ENCODE measurements at regions not wholly inside any gene's neighbourhood (a gene's known extent, or its start where the extent isn't known, plus 50 kb on each side); places are given as distances from the start of the nearest gene placed in this dataset.
A peak's percentile ranks its signal among the peaks of the same experiment; 100 is the strongest.
"Not testable (repeated sequence)": the region's sequence is repeated elsewhere in the genome, so short reads cannot be mapped to it uniquely, and the experiment has no call there.

DNA sequence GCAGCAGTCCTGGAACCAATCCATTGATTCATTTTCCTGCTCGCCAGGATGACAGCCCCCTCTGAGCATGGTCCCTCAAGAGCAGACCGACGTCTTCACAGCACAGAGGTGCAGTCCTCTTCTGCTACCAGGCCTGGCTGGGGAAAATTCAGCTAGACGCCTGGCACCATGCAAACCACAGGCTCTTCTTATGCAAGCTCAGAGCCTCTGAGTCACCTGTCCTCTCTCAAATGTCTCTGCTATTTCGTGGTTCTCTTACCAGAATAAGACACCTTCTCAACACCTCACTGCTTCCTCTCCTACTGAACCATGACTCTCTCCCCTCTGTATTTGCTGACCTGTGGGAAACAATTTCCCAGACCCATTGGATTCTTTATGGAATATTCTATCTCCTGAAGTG lies 79.8 kb upstream of the CYRIA start:
- intact Hi-C loops (cut with DNase I), result no loop called here
- ATAC-seq (ENCODE audit: poor library complexity) (no peak), DNase-seq (no peak)

DNA sequence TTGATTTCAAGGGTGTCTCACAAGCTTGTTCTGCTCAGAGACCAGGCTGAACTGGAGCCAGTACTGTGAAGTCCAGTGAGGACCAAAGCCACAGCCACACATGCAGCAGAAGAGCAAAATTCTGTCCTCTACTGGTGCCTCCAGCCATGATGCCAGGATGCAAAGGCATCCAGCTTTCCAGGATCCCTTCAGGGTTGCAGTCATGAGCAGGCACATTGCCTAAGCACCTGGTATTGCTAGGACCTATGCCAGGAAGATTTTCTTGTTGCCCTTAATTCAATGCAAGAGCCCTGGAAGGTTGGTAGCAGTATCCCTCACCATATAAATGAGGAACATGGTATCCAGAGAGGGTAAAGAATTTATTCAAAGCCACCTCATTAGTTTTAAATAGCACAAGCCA lies 78.9 kb upstream of the CYRIA start:
- intact Hi-C loops (cut with DNase I), result no loop called here
- ATAC-seq (ENCODE audit: poor library complexity) (no peak), DNase-seq (no peak)

DNA sequence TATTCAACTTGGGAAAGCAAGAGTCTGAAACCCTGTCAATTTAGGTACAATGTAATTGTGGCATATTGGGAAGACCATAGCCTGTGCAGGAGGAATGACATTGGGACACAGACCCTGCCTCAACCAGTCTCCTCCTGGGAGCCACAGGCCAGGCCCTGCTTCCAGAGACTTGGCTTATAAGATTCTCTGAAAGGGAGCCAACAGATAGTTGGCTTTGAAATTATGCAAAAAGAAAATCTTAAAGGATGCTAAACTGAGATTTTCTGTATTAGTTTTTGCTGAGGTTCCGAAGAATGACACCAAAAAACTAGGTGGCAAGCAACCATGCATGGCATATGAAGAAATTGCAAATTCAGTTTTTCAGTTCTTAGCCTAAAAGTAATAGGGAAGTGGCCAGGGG lies 76.4 kb upstream of the CYRIA start:
- intact Hi-C loops (cut with DNase I), result no loop called here
- no peak for ATAC-seq (ENCODE audit: poor library complexity)
- DNase-seq, result no peak

DNA sequence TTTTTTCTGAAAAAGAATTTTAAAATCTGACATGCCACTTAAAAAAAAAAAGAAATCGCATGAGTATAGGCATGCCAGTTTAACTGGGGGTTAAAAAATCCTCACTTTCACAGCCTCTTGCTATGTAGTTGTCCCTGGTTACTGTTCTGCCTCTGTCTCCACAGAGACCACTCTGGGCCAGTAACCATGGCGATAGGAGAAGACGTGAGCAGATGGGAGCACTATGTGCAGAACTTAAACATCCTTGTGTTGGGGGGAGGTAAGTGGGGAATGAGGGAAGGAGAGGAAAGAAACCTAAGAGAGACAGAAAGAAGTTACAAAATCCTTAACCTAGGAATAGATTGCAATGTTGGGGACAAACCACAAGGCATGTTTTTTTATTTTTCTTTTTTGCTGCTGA lies 75.9 kb upstream of the CYRIA start:
- DNase-seq (no peak), ATAC-seq (ENCODE audit: poor library complexity) (no peak)
- intact Hi-C loops (cut with DNase I), result no loop called here

DNA sequence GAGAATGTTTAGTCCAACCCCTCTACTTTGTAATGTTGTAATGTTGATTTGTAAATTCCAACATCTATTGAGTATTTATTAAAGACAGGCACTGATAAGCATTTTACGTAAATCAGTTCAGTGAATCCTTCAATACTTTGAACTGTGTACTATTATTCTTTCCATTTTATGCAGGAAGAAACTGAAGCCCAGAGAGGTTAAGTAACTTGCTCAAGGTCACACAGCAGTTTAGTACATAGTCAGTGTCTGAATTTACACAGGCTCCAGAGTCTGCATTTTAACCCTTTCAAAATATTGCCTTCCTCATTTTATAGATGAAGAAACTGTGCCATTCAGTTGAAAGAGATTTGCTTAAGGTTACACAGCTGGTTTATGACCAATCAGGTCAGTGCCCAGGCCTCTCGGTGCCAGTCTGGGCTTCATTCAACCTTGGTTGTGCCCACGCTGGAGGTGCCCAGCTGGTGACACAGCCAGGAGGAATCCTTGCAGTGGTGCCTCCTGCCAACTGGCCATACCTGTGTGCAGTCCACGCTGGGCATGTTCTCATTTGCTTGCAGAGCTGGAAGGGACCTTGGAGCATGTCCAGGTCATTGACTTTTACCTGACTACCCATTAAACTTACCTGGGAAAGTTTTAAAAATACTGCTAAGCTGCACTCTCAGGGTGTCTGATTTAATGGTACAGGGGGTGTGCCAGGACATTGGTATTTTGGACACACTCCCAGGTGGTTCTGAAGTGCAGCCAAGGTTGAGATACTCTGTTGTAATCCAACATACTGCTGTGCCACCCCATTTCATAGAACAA lies 74.3 kb upstream of the CYRIA start:
- ATAC-seq (ENCODE audit: poor library complexity), result peak; percentile 95

DNA sequence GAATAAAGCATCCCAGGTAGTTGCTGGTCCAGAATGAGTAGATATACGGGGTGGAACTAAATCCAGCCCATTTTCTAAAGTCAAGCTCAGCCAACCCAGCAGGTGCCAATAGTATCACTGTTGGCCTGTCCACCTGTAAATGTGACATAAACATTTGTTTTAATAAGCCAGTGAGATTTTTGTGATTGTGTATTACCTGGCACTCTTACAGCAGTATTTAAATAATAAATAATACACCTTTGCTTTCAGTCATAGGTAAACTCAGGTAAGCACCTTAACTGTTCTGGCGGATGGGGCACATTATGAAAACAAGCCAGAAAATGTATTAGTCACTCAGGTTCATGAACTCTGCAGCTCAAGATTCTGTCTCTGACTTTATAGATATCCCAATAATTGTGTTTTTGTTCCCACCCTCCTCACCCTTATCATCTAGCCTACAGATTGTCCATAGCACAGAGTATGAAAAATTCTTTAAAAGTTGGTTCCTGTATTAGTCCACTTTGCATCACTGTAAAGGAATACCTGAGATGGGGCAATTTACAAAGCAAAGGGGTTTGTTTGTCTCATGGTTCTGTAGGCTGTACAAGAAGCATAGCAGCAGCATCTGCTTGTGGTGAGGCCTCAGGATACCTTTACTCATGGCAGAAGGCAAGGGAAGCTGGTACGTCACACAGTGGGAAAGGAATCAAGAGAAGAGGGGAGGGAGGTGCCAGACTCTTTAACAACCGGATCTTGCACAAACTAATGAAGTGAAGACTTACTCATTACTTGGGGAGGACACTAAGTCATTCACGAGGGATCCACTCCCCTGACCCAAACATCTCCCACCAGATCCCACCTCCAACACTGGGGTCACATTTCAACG lies 73.0 kb upstream of the CYRIA start:
- ATAC-seq (ENCODE audit: poor library complexity) (no peak), DNase-seq (no peak)
- intact Hi-C loops (cut with DNase I), result no loop called here

More for the DNA sequence above, 74.3 kb upstream of the CYRIA start:
- DNase-seq, result no peak
- intact Hi-C loops (cut with DNase I), result no loop called here

DNA sequence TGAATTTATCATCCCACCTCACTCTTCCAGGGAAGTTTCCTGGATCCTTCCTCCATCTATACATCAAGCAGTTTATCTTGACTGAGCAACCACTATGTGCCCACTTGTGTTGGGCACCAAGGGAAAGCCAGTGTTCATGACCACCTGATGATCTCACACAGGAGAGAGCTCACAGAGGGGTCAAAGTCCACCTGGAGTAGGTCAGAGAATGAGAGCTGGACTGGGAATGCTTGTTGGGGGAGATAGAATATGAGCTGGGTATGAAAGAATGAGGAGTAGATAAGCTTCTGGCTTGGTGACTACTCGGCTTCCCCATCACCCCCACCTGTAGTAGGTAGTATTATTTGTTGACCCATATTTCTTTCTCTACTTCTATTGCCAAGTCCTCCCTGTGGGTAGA lies 72.2 kb upstream of the CYRIA start:
- DNase-seq, result no peak
- intact Hi-C loops (cut with DNase I), result no loop called here
- ATAC-seq (ENCODE audit: poor library complexity), result no peak

DNA sequence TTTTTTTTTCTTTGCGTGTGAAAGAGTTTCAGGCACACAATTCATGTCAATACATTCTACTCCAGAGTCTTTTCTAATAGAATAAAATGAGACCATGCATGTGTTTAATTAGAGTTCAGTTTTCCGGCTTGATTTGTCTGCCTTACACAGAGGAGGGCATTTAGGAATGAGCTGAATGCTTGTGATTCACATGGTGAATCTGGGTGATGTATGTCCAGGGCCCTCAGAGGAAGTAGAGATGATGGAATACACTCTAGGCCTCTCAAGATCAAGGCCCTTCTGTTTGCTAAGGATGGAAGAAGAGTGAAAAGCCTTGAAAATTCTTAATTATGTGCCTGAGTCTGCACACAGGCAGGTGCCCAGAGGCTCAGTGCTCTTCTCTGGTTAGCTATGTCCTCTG lies 71.0 kb upstream of the CYRIA start:
- ATAC-seq (ENCODE audit: poor library complexity), result no peak
- intact Hi-C loops (cut with DNase I), result no loop called here
- DNase-seq, result no peak

DNA sequence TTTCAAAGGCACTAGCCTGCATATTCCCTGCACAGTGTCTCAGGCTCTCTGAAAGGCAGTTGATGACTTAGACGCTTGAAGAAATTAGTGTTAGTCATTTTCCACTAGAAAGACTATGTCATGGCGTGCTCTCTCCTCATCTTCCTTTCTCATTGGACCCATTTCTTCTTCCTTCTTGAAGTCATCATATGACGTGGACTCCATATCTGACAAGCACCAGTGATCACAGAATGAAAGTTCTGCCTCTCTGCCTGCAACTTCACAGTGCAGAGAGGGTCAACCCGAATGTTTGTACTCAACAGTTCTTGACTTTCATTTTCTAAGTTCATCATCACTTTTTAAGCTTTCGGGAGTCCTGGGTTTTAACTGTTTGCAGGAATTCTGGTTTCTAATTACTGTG lies 63.7 kb upstream of the CYRIA start:
- intact Hi-C loops (cut with DNase I), result no loop called here
- no peak for DNase-seq
- no peak for ATAC-seq (ENCODE audit: poor library complexity)

DNA sequence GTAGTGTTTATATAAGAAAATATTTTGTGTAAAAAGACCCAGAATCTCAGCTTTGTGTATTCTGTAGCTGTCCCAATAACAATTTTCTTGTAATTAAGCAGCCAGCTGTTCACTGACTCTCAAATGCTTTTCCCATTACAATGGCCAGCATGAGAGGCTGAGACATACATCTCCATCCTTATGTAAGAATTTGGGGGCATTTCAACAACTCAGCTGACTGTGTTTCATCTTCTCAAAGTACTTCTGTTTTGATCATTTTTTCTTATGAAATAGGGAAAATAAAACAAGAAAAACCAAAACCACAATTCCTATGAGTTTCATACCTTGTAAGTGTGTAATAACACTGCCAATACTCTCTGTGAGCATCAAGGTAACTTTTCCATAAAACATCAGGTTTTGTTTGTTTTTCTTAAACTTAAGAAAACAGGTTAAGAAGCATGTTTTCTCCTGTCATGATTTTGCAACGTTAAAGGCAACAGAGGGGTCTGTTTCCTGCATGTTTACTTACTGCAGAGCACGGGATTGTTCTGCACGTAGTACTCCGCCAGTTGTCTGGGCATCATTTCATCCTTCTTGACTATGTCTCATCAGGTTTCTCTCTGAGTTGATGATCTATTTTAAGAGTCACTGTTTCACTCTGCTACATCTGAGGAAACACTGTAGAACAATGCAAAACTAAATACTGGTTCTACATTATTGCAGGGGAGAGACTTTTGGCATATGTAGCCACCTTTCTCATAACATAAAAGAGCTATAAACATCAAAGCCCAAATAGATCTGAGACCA lies 62.9 kb upstream of the CYRIA start:
- intact Hi-C loops (cut with DNase I), result no loop called here
- DNase-seq, result no peak
- no peak for ATAC-seq (ENCODE audit: poor library complexity)

DNA sequence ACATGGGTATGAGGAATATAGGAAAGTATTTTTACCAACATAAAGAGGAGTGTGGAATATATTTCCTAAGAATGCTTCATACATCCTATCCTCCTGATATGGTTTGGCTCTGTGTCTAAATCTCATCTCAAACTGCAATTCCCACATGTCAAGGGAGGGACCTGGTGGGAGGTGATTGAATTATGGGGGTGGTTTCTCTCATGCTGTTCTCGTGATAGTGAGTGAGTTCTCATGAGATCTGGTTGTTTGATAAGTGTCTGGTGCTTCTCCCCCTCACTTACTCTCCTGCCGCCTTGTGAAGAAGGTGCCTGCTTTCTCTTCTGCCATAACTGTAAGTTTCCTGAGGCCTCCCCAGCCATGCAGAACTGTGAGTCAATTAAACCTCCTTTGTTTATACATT lies 62.2 kb upstream of the CYRIA start:
- intact Hi-C loops (cut with DNase I); ATAC-seq (ENCODE audit: poor library complexity); DNase-seq: not testable (repeated sequence)

DNA sequence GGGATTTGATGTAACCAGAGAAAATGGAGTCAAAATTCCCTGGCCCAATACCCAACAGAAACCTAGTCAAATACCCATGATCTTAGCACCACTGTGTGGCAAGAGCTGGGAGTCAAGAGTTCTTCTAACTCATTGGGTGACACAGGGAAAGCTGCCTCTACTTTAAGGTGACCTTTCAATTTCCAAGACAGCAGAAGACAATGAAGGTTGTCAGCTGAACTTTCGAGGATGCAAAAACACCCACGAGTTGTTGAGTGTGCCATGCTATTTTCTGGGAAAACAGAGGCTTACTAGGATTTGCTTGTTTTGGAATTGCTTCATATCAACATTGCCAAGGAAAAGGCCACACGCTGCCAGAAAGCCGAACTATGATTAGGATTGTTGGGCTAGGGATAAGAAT lies 61.6 kb upstream of the CYRIA start:
- DNase-seq, result no peak
- ATAC-seq (ENCODE audit: poor library complexity), result peak; percentile 46
- intact Hi-C loops (cut with DNase I), result no loop called here

DNA sequence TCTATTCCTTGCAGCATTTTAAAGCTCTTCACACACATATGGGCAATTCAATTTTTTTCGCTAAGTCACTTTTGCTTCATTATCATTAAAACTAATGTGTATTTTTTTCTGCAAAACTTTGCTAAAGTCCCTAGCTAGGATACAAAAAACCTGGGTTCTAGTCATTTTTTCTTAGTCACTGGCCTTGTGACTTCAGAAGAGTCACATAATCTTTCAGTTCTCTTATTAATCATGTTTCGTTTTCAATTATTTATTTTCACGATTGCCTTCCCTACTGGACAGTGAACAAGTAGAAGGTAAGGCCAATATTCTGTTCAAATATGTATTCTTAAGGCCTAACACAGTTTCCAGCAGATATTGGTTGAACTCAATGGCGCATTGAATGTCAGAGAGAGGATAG lies 60.9 kb upstream of the CYRIA start:
- DNase-seq (no peak), ATAC-seq (ENCODE audit: poor library complexity) (no peak)
- intact Hi-C loops (cut with DNase I), result no loop called here

DNA sequence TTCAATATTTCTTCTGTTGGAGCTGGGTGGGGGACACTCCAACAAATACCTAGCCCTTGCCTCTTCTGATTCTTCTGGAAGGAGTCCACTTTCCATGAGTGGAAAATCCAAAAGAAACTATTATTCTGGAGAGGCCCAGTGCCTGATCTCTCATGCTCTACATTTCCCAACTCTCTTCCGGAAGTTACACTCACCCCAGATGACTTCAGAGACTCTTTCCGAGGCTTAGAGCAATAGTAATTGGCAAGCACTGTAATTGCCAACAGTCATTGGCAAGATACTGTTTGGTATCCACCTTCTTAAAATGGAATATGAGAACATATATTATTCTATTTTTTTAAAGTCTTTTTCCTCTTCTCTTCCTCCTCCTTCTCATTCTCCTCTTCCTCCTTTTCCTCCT lies 60.5 kb upstream of the CYRIA start:
- intact Hi-C loops (cut with DNase I), result no loop called here
- DNase-seq, result no peak
- ATAC-seq (ENCODE audit: poor library complexity), result no peak

DNA sequence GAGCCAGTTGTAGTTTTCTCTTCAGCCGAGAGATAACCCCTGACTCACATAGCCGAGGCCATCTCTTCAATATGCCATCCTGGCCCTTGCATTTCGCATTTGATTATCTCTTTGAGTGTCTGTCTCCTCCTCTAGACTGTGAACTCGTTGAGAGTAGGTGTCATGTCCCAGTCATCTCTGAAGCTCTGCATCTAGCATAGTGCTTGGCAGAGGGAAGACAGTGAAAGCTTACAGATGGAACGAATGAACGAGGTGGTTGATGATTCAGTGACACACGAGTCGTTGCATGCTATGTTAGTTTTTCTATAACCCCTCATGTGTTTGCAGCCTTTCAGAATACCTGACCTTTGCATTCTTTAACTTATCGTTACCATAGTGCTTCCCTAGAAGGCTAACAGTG lies 59.9 kb upstream of the CYRIA start:
- DNase-seq (no peak), ATAC-seq (ENCODE audit: poor library complexity) (no peak)
- intact Hi-C loops (cut with DNase I), result no loop called here

DNA sequence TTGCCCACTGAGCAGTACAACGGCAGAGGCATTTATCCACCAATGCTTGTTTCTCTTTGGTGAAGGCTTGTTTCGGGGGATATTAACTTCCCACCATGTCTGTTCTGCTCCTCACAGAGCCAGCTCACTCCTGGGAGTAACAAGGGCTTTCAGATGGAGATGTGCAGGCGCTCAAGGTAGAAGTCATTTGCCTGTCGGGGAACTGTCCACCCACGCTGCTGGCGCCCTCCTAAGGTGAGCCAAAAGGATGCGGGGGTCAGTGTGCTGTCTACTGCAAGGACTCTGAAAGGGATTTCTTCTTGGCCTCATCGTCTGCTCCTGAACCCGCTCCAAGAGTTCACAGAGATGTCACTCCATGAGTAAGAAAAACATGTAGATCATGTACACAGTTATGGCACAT lies 57.0 kb upstream of the CYRIA start:
- DNase-seq (no peak), ATAC-seq (ENCODE audit: poor library complexity) (no peak)
- intact Hi-C loops (cut with DNase I), result no loop called here

DNA sequence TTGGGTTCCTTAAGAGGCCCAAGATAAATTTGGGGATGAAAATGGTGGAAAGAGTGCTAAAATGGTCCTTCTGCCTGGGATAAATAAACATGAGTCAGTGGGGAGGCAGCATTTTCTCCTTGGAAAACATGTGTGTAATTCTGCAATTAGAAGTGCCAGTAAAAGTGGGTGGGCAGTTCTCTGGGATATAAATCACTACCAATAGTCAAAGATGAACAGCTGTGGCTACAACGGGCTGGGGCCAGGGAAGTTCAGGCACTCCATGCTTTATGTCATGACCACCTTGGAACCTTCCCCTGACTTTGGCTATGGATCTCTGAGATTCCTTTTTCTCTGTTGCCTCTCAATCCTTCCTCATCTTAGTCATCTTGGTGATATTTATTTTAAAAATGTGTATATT lies 56.5 kb upstream of the CYRIA start:
- DNase-seq, result no peak
- intact Hi-C loops (cut with DNase I), result no loop called here
- no peak for ATAC-seq (ENCODE audit: poor library complexity)

DNA sequence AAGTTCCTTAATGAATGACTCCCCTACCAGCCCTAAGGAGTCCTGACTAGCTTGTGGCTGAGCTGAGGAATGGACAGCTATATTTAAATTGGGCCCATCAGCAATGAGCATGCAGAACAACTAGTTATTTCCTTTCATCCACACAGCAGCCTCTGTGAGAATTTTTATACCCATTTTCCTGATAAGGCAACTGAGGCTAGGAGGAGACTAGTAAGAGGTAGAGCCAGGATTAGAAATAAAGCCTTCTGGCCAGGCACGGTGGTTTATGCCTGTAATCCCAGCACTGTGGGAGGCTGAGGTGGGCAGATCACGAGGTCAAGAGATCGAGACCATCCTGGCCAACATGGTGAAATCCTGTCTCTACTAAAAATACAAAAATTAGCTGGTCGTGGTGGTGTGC lies 55.9 kb upstream of the CYRIA start:
- ATAC-seq (ENCODE audit: poor library complexity); intact Hi-C loops (cut with DNase I); DNase-seq: not testable (repeated sequence)

DNA sequence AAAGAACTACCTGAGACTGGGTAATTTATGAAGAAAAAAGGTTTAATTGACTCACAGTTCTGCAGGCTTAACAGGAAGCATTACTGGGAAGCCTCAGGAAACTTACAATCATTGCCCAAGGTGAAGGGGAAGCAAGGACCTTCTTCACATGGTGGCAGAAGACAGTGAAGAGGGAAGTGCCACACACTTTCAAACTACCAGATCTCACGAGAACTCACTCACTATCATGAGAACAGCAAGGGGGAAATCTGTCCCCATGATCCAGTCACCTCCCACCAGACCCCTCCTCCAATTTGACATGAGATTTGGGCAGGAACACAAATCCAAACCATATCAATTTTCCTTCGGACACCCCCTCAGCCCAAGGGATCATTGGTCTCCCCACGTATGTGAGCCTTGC lies 55.1 kb upstream of the CYRIA start:
- ATAC-seq (ENCODE audit: poor library complexity); intact Hi-C loops (cut with DNase I); DNase-seq: not testable (repeated sequence)

DNA sequence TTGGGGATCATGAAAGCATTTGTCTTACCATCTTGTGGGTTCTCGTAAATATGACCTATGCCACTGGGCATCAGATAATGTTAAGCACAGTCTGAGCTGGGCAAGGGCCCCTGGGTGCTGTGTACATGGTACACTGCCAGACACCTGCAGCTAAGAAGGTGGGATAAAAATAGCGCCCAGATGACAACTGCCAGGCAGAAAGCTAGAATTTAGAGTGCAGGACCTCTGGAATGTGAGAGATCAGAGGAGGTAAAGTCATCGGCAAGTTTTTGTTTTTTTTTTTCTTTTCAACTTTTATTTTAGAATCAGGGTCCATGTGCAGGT lies 53.8 kb upstream of the CYRIA start:
- peak; percentile 47 for ATAC-seq (ENCODE audit: poor library complexity)
- DNase-seq, result no peak
- intact Hi-C loops (cut with DNase I), result no loop called here
